SK-N-MC (cell line): ENCODE measurements at regions not wholly inside any gene's neighbourhood (a gene's known extent, or its start where the extent isn't known, plus 50 kb on each side); places are given as distances from the start of the nearest gene placed in this dataset.

Experiments used
- EZH2 ChIP-seq: fragments of 200-600 bp; sonication (generic); IDR thresholded peaks from one replicate; pipeline ENCODE4 v1.6.1; 2017; ENCODE audit warnings: antibody characterized with exemption
- FOXP2 ChIP-seq: optimal IDR thresholded peaks from 2 replicates; pipeline ENCODE3; 2011; ENCODE audit warnings: mild to moderate bottlenecking, moderate library complexity; ENCODE audit not compliant: insufficient read depth; ENCODE audit errors: extremely low read length, control extremely low read depth
- POLR2AphosphoS5 ChIP-seq: IDR thresholded peaks from 2 replicates; pipeline ENCODE4 v1.6.1; 2012; ENCODE audit warnings: mild to moderate bottlenecking, low read depth, low read length, borderline replicate concordance

- TF ChIP-seq FOXP2: no peak
- TF ChIP-seq POLR2AphosphoS5: no peak
- TF ChIP-seq EZH2: no peak
Measured at GRCh38 chr3:152902141-152902669, 67.3 kb downstream of the P2RY1 start.
